ENCODE measurements at regions not wholly inside any gene's neighbourhood (a gene's known extent, or its start where the extent isn't known, plus 50 kb on each side); places are given as distances from the start of the nearest gene placed in this dataset.
"Not testable (repeated sequence)": the region's sequence is repeated elsewhere in the genome, so short reads cannot be mapped to it uniquely, and the experiment has no call there.

- no peak for DNase-seq
These were observed 318.7 kb upstream of the PPP2R3A start for GRCh38 chr3:135646873-135647272.

GRCh38 chr3:135649361-135649760 lies 316.2 kb upstream of the PPP2R3A start:
- no peak for DNase-seq

- no peak for DNase-seq
These were observed 315.2 kb upstream of the PPP2R3A start for GRCh38 chr3:135650309-135650708.

GRCh38 chr3:135652388-135652787 lies 313.1 kb upstream of the PPP2R3A start:
- DNase-seq = no peak

- no peak for DNase-seq
These were observed 310.2 kb upstream of the PPP2R3A start for GRCh38 chr3:135655328-135655727.

- not testable (repeated sequence) for DNase-seq
These were observed 307.1 kb upstream of the PPP2R3A start for GRCh38 chr3:135658451-135658850.

GRCh38 chr3:135667061-135667460 lies 298.5 kb upstream of the PPP2R3A start:
- DNase-seq = no peak

- DNase-seq = no peak
These were observed 291.0 kb upstream of the PPP2R3A start for GRCh38 chr3:135674508-135674907.

GRCh38 chr3:135678386-135678785 lies 287.1 kb upstream of the PPP2R3A start:
- DNase-seq = no peak

- no peak for DNase-seq
These were observed 277.5 kb upstream of the PPP2R3A start for GRCh38 chr3:135688003-135688402.

- no peak for DNase-seq
These were observed 274.9 kb upstream of the PPP2R3A start for GRCh38 chr3:135690664-135691063.

GRCh38 chr3:135691240-135691639 lies 274.3 kb upstream of the PPP2R3A start:
- no peak for DNase-seq

GRCh38 chr3:135694142-135694541 lies 271.4 kb upstream of the PPP2R3A start:
- no peak for DNase-seq

GRCh38 chr3:135699741-135700140 lies 265.8 kb upstream of the PPP2R3A start:
- no peak for DNase-seq

GRCh38 chr3:135706758-135707375 lies 258.7 kb upstream of the PPP2R3A start:
- DNase-seq = no peak

- DNase-seq = no peak
These were observed 246.1 kb upstream of the PPP2R3A start for GRCh38 chr3:135719449-135719848.

GRCh38 chr3:135728007-135728721 lies 237.4 kb upstream of the PPP2R3A start:
- no peak for DNase-seq

- DNase-seq = no peak
These were observed 234.0 kb upstream of the PPP2R3A start for GRCh38 chr3:135731546-135731945.

- no peak for DNase-seq
These were observed 228.8 kb upstream of the PPP2R3A start for GRCh38 chr3:135736740-135737139.

GRCh38 chr3:135739779-135740178 lies 225.7 kb upstream of the PPP2R3A start:
- no peak for DNase-seq

- DNase-seq = no peak
These were observed 225.3 kb upstream of the PPP2R3A start for GRCh38 chr3:135740211-135740610.

- DNase-seq = no peak
These were observed 224.8 kb upstream of the PPP2R3A start for GRCh38 chr3:135740751-135741150.

- no peak for DNase-seq
These were observed 213.5 kb upstream of the PPP2R3A start for GRCh38 chr3:135751991-135752390.

GRCh38 chr3:135752851-135753250 lies 212.7 kb upstream of the PPP2R3A start:
- DNase-seq = no peak

GRCh38 chr3:135753506-135753905 lies 212.0 kb upstream of the PPP2R3A start:
- DNase-seq = no peak
